HEK293 (cell line): ENCODE measurements at regions not wholly inside any gene's neighbourhood (a gene's known extent, or its start where the extent isn't known, plus 50 kb on each side); places are given as distances from the start of the nearest gene placed in this dataset.

Experiments used
- CTCF ChIA-PET: fragments of 350-600 bp; formaldehyde crosslinking; extraction: SDS; loops from one replicate; lab custom pipeline; 2021; ENCODE audit warnings: antibody characterized with exemption; lab: Yijun Ruan, JAX
- POLR2A ChIA-PET: fragments of 300-600 bp; formaldehyde crosslinking; extraction: SDS; loops from one replicate; lab custom pipeline; 2020; ENCODE audit warnings: antibody characterized with exemption, inconsistent platforms; lab: Yijun Ruan, JAX
- H3K27ac ChIP-seq: fragments of 200-500 bp; sonication (Bioruptor generic); 2 replicates; pipeline ENCODE4 v1.5.1; 2014; ENCODE audit warnings: low read depth, low read length, control low read depth, inconsistent platforms; ENCODE audit errors: extremely low read depth
- H3K36me3 ChIP-seq, 2 experiments: fragments of 200-500 bp in 1 of 2; sonication (Bioruptor generic) in 1 of 2; 1 replicate in 1 of 2; 2 replicates in 1 of 2; pipeline ENCODE4 v1.5.1; 2014 to 2017; ENCODE audit warnings: inconsistent platforms in 2 of 2, low read length in 2 of 2; ENCODE audit not compliant: control insufficient read depth in 2 of 2, insufficient read depth in 1 of 2
- H3K4me1 ChIP-seq: fragments of 200-500 bp; sonication (Bioruptor generic); 2 replicates; pipeline ENCODE4 v1.5.1; 2014; ENCODE audit warnings: mild to moderate bottlenecking, low read length, inconsistent platforms; ENCODE audit not compliant: control insufficient read depth, insufficient read depth
- H3K4me3 ChIP-seq: 2 replicates; pipeline ENCODE4 v1.5.1; 2011; ENCODE audit warnings: low read depth, mild to moderate bottlenecking, control low read depth, low read length, moderate library complexity
- H3K9me3 ChIP-seq: fragments of 200-500 bp; sonication (Bioruptor generic); 2 replicates; pipeline ENCODE4 v1.5.1; 2014; ENCODE audit warnings: low read depth, low read length, inconsistent platforms; ENCODE audit not compliant: control insufficient read depth, insufficient read depth
- BCL11A ChIP-seq: fragments of 450-650 bp; formaldehyde crosslinking; IDR thresholded peaks from 2 replicates; pipeline ENCODE4 v1.5.1; 2016; ENCODE audit warnings: low read depth, missing biosample characterization, missing genetic modification characterization
- KLF8 ChIP-seq: fragments of 450-650 bp; formaldehyde crosslinking; IDR thresholded peaks from 2 replicates; pipeline ENCODE4 v1.5.1; 2016; ENCODE audit warnings: missing biosample characterization, missing genetic modification characterization
- MZF1 ChIP-seq: fragments of 450-650 bp; formaldehyde crosslinking; IDR thresholded peaks from 2 replicates; pipeline ENCODE4 v1.5.1; 2017; ENCODE audit warnings: missing biosample characterization, missing genetic modification characterization, borderline replicate concordance
- OSR2 ChIP-seq: fragments of 450-650 bp; formaldehyde crosslinking; IDR thresholded peaks from 2 replicates; pipeline ENCODE4 v1.5.1; 2016; ENCODE audit warnings: missing biosample characterization, missing genetic modification characterization
- RBAK ChIP-seq: fragments of 450-650 bp; formaldehyde crosslinking; IDR thresholded peaks from 2 replicates; pipeline ENCODE4 v1.5.1; 2016; ENCODE audit warnings: missing biosample characterization, missing genetic modification characterization
- SCRT1 ChIP-seq: fragments of 450-650 bp; formaldehyde crosslinking; IDR thresholded peaks from 2 replicates; pipeline ENCODE4 v1.5.1; 2016; ENCODE audit warnings: missing biosample characterization, missing genetic modification characterization, borderline replicate concordance
- ZNF138 ChIP-seq: fragments of 450-650 bp; formaldehyde crosslinking; IDR thresholded peaks from 2 replicates; pipeline ENCODE4 v1.5.1; 2016; ENCODE audit warnings: missing biosample characterization, missing genetic modification characterization, borderline replicate concordance
- ZNF140 ChIP-seq: fragments of 450-650 bp; formaldehyde crosslinking; IDR thresholded peaks from 2 replicates; pipeline ENCODE4 v1.5.1; 2016; ENCODE audit warnings: missing biosample characterization, missing genetic modification characterization
- ZNF184 ChIP-seq: fragments of 450-650 bp; IDR thresholded peaks from 2 replicates; pipeline ENCODE4 v1.5.1; 2018; ENCODE audit warnings: missing biosample characterization, mild to moderate bottlenecking, missing genetic modification characterization
- ZNF202 ChIP-seq: fragments of 450-650 bp; formaldehyde crosslinking; IDR thresholded peaks from 2 replicates; pipeline ENCODE4 v1.5.1; 2016; ENCODE audit warnings: missing biosample characterization, missing genetic modification characterization, borderline replicate concordance
- ZNF248 ChIP-seq: fragments of 450-650 bp; formaldehyde crosslinking; IDR thresholded peaks from 2 replicates; pipeline ENCODE4 v1.5.1; 2017; ENCODE audit warnings: missing biosample characterization, missing genetic modification characterization
- ZNF394 ChIP-seq: fragments of 450-650 bp; formaldehyde crosslinking; IDR thresholded peaks from 2 replicates; pipeline ENCODE4 v1.5.1; 2016; ENCODE audit warnings: missing biosample characterization, missing genetic modification characterization, mild to moderate bottlenecking, moderate library complexity, borderline replicate concordance
- ZNF558 ChIP-seq: fragments of 450-650 bp; formaldehyde crosslinking; IDR thresholded peaks from 2 replicates; pipeline ENCODE4 v1.5.1; 2016; ENCODE audit warnings: missing biosample characterization, missing genetic modification characterization
- ZNF571 ChIP-seq: fragments of 450-650 bp; formaldehyde crosslinking; IDR thresholded peaks from 2 replicates; pipeline ENCODE4 v1.5.0; 2017; ENCODE audit warnings: missing biosample characterization, missing genetic modification characterization
- TF ChIP-seq, protein P1 (sequence below): fragments of 450-650 bp; formaldehyde crosslinking; IDR thresholded peaks from 2 replicates; pipeline ENCODE4 v1.5.1; 2016; ENCODE audit warnings: missing biosample characterization, missing genetic modification characterization, low read depth
- TF ChIP-seq, protein P2 (sequence below): fragments of 450-650 bp; formaldehyde crosslinking; optimal IDR thresholded peaks from 2 replicates; pipeline ENCODE3; 2016; ENCODE audit warnings: missing biosample characterization, mild to moderate bottlenecking, missing genetic modification characterization
- TF ChIP-seq, protein P3 (sequence below): fragments of 450-650 bp; formaldehyde crosslinking; IDR thresholded peaks from 2 replicates; pipeline ENCODE4 v1.5.1; 2017; ENCODE audit warnings: missing biosample characterization, missing genetic modification characterization

DNA sequence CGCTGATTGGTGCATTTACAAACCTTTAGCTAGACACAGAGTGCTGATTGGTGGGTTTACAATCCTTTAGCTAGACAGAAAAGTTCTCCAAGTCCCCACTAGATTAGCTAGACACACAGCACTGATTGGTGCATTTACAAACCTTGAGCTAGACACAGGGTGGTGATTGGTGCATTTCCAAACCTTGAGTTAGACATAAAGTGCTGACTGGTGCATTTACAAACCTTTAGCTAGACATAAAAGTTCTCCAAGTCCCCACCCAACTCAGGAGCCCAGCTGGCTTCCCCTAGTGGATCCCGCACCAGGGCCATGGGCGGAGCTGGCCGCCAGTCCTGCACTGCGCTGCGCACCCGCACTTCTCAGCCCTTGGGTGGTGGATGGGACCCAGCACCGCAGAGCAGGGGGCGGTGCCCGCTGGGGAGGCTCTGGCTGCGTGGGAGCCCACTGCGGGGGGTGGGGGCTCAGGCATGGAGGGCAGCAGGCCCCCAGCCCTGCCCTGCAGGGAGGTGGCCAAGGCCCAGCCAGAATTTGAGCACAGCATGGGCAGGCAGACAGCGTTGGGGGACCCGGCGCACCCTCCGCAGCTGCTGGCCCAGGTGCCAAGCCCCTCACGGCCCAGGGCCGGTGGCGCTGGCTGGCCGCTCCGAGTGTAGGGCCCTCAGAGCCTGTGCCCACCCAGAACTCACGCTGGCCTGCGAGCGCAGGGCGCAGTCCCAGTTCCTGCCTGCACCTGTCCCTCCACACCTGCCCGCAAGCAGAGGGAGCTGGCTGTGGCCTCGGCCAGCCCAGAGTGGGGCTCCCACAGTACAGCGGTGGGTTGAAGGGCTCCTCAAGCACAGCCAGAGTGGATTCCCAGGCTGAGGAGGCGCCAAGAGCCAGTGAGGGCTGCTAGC lies 608.9 kb upstream of the LCORL start (continued):
- TF ChIP-seq, protein P1, sequence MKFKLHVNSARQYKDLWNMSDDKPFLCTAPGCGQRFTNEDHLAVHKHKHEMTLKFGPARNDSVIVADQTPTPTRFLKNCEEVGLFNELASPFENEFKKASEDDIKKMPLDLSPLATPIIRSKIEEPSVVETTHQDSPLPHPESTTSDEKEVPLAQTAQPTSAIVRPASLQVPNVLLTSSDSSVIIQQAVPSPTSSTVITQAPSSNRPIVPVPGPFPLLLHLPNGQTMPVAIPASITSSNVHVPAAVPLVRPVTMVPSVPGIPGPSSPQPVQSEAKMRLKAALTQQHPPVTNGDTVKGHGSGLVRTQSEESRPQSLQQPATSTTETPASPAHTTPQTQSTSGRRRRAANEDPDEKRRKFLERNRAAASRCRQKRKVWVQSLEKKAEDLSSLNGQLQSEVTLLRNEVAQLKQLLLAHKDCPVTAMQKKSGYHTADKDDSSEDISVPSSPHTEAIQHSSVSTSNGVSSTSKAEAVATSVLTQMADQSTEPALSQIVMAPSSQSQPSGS (tag by site-specific recombination): no peak
- TF ChIP-seq ZNF184: no peak

DNA sequence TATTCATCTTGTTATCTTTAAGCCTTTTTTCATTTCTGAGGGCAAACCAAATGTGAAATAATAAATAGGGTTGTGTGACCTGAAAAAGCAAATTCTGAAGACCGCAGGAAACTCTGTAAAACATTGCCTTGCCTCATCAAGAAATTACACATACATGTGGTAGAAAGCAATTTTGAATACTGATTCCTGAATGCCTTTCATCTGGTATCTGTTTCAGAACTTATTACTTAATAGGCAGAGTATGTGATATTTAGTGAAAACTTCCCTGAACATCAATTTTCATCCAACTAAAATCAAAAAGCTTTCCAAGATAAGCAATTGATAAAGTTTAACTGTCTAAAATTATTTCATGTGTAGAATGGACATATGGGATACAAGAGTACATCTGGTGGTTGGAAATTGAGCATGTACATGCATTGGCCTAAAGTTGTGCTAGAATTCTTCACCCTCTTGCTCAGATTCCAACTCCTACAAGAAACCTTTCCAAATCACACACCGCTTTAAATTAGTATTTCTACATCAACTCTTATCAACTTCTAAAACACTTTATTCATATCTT lies 606.0 kb upstream of the LCORL start:
- Histone ChIP-seq H3K36me3 (no peaks in the 10 kb centered on the region), H3K9me3 (no peaks in the 10 kb centered on the region)
- POLR2A ChIA-PET: no interaction called here

DNA sequence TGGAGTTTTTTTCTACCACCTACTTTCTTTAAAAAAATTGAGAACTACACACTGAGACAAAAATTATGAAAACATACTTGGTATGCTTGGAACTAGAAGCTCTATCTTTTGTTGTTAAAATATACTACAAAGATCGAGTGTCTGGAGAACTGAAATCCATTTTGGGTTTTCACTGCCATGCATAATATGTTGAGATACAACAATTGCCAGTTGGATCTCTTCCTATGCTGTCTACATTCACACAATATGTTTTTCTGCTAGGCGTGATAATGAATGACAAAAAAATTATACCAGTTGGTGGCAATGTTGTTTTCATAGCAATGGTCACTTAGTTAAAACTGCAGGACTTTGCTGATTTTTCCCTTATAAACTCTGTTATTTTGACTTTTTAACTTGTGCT lies 605.4 kb upstream of the LCORL start:
- ChIA-PET POLR2A (no interaction called here), CTCF (interaction anchor here (0.5 kb wide), 1 partner anchor 497 kb away, joined by 3 read pairs; no protein-coding TSS in a partner anchor)
- no peak overlapping the region for H3K4me3 ChIP-seq
- H3K36me3 ChIP-seq: no peaks in the 10 kb centered on the region
- H3K9me3 ChIP-seq: no peaks in the 10 kb centered on the region
- no peaks in the 10 kb centered on the region for H3K4me1 ChIP-seq
- TF ChIP-seq ZNF571 (tag by site-specific recombination) (no peak), RBAK (no peak), ZNF394 (tag by site-specific recombination) (no peak), KLF8 (tag by site-specific recombination) (no peak), BCL11A (tag by site-specific recombination) (no peak), OSR2 (no peak), SCRT1 (no peak), ZNF138 (tag by site-specific recombination) (no peak), ZNF248 (tag by site-specific recombination) (no peak)
- TF ChIP-seq, protein P2, sequence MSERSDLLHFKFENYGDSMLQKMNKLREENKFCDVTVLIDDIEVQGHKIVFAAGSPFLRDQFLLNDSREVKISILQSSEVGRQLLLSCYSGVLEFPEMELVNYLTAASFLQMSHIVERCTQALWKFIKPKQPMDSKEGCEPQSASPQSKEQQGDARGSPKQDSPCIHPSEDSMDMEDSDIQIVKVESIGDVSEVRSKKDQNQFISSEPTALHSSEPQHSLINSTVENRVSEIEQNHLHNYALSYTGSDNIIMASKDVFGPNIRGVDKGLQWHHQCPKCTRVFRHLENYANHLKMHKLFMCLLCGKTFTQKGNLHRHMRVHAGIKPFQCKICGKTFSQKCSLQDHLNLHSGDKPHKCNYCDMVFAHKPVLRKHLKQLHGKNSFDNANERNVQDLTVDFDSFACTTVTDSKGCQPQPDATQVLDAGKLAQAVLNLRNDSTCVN: no peak
- no peak overlapping the region for H3K27ac ChIP-seq

More for the DNA sequence above, 606.0 kb upstream of the LCORL start:
- H3K27ac ChIP-seq: no peak overlapping the region
- no peak overlapping the region for H3K4me3 ChIP-seq
- H3K4me1 ChIP-seq: no peaks in the 10 kb centered on the region
- CTCF ChIA-PET: no interaction called here
- TF ChIP-seq ZNF558 (no peak), ZNF138 (tag by site-specific recombination) (no peak), ZNF202 (tag by site-specific recombination) (no peak), ZNF140 (no peak), MZF1 (tag by site-specific recombination) (no peak)
- TF ChIP-seq, protein P3, sequence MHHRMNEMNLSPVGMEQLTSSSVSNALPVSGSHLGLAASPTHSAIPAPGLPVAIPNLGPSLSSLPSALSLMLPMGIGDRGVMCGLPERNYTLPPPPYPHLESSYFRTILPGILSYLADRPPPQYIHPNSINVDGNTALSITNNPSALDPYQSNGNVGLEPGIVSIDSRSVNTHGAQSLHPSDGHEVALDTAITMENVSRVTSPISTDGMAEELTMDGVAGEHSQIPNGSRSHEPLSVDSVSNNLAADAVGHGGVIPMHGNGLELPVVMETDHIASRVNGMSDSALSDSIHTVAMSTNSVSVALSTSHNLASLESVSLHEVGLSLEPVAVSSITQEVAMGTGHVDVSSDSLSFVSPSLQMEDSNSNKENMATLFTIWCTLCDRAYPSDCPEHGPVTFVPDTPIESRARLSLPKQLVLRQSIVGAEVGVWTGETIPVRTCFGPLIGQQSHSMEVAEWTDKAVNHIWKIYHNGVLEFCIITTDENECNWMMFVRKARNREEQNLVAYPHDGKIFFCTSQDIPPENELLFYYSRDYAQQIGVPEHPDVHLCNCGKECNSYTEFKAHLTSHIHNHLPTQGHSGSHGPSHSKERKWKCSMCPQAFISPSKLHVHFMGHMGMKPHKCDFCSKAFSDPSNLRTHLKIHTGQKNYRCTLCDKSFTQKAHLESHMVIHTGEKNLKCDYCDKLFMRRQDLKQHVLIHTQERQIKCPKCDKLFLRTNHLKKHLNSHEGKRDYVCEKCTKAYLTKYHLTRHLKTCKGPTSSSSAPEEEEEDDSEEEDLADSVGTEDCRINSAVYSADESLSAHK (tag by site-specific recombination): no peak
